ENCODE measurements at regions not wholly inside any gene's neighbourhood (a gene's known extent, or its start where the extent isn't known, plus 50 kb on each side); places are given as distances from the start of the nearest gene placed in this dataset.
A peak's percentile ranks its signal among the peaks of the same experiment; 100 is the strongest.

DNA sequence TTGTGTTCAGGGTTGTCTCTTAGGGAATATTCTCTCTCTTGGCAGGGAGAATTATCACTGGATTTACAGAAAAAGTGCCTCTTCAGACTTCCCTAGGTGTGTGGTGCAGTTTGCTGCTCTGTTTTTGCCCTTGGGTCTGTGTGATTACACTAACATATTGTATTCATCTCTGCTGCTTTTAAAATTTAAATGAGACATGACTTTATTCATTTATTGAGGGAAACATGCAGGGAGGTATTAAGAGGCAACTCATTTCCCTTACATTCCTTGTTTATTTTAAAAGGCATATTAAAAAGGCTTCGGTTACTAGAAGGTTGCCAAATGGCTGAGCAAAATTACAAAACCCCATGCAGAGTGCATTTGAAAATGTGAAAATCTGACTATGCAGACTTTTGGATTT lies 135.1 kb upstream of the GEMIN8 start:
- DNase-seq (ENCODE audit: low spot score): no peak

DNA sequence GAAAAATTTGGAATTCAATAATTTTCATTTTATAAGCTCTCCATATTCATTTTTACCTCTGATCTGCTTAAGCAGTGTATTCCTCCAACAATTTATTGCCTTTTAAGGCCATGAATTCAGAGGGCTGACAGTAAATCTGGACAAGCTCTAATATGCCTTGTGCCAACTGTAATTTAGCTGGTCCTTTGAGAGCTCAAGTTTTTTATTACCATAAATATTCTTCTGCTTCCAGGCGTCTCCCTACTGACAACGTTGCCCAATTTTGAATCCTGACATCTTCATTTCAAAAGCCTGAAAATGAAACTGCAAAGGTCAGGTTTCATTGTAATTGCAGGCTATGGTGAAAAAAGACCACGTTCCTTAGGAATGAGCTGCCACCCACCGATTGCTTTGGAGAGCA lies 95.8 kb upstream of the GEMIN8 start:
- no peak for DNase-seq (ENCODE audit: low spot score)

DNA sequence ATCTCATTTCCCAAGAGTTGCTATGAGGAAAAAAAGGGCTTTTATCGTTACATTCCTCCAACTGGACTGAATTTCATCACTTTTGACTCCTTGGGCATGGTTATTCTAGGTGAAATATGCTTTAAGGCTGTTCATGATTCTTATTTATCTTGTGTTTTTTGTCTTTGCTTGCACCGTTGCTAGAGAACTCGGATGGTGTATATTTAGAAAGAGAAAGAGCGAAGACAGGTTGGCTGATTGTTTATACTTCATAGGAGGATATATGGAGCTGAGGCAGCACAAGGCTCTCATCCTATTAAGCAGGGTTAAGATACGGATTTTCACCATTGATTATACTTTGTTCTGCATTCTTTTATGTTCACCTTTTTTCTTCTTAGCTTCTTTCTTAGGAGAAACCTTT lies 94.9 kb upstream of the GEMIN8 start:
- no peak for DNase-seq (ENCODE audit: low spot score)

DNA sequence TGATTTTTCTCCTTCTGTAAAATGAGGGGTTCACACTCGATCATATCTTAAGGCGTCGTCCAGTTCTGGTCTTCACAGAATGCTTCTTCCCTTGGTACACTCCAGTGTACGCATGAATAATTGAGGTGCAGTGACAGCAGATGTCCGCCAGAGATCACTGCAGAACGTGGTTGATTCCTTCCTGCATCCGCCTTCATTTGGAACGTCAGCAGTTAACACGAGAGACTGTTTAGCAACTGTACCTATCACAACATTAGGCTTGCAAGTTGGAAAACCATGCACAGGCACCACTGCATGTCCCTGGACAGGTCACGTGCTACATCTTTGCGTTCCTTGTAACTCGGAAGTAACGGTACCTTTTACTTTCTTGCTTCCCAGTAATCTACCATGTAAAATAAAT lies 66.0 kb upstream of the GEMIN8 start:
- peak; percentile 26 for DNase-seq (ENCODE audit: low spot score)

DNA sequence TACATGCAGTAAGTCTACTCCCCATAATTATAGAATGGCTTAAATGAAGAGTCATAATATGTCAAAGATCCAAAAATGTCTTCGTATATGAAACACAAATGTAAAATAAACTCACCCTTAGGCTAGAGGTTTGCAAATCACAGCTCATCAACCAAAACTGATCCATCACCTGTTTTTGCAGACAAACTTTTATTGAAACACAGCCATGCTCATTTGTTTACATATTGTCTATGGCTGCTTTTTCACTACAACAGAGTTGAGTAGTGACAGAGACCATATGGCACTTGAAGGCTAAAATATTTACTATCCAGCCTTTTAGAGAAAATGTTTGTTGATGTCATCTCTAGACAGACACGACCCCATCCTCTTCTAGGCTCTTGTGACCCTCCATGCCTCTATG lies 64.5 kb upstream of the GEMIN8 start:
- no peak for DNase-seq (ENCODE audit: low spot score)

DNA sequence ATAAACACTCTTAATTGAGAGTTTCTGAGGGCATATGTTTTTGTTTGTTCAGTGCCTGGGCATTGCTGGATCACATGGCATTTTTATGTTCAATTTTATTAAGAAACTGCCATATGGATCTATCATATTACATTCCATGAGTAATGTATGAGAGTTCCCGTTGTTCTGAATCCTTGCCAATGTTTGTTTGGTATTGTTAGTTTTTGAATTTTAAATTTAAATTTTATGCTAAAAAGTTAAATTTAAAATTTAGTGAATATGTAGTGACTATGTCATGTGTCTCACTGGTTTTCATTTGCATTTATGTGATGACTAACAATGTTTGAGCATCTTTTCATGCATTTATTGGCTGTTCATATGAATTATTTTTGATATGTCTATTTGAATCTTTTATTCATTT lies 54.8 kb upstream of the GEMIN8 start:
- no peak for DNase-seq (ENCODE audit: low spot score)

DNA sequence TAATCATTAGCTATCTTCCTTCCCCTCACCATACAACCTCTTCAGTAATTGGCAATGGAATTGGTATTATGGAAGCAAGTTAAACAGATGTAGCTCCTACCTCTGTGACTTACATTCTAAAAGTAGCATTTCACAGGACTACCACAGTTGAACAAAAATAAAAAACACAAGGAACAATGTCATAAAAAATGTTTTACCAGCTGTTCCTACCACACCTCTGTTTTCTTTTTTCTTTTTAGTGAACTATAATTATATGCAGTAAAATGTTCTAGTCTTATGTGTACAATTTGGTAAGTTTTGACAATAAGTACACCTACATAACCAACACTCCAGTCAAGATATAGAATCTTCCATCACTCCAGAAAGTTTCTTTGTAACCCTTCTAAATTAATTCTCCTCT lies 54.1 kb upstream of the GEMIN8 start:
- DNase-seq (ENCODE audit: low spot score): no peak

DNA sequence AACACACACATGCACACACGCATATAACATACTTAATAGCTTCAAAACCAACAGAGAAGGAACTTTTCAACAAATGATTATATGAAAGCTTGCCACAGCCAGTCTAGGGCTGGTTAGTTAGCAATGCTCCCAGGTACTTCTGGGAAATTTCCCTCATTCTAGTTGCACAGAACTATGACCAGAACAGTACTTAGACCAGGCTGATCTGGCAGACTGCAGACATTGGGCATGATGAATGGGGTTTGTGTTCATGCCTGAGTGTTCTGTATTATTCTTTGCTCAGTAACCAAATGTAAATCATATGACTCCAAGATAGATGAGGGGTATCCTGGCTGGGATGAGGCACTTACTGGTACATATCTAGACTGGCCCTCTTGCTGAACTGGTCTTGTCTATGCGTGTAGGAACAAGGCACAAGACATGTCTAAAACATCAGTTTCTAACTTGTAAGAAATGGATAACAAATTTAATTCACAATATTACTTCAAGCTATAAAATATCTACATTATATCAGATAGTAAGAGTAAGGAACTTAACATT lies 50.3 kb upstream of the GEMIN8 start:
- DNase-seq (ENCODE audit: low spot score): no peak

Measured in germinal center (tissue), 1 donor.